ENCODE measurements at regions not wholly inside any gene's neighbourhood (a gene's known extent, or its start where the extent isn't known, plus 50 kb on each side); places are given as distances from the start of the nearest gene placed in this dataset.
"Not testable (repeated sequence)": the region's sequence is repeated elsewhere in the genome, so short reads cannot be mapped to it uniquely, and the experiment has no call there.

GRCh38 chr17:34471278-34471677, 108.1 kb upstream of the TMEM132E start:
- DNase-seq, result not testable (repeated sequence)

GRCh38 chr17:34465789-34466188, 102.8 kb upstream of the CCL1 start:
- DNase-seq, result no peak

GRCh38 chr17:34464812-34465211, 101.8 kb upstream of the CCL1 start:
- no peak for DNase-seq

GRCh38 chr17:34458266-34458665, 95.2 kb upstream of the CCL1 start:
- no peak for DNase-seq

GRCh38 chr17:34456121-34456520, 93.1 kb upstream of the CCL1 start:
- no peak for DNase-seq

- DNase-seq, result no peak
Measured at GRCh38 chr17:34452769-34453168, 89.7 kb upstream of the CCL1 start.

GRCh38 chr17:34451313-34451712, 88.3 kb upstream of the CCL1 start:
- no peak for DNase-seq

GRCh38 chr17:34447406-34447805, 84.4 kb upstream of the CCL1 start:
- DNase-seq, result no peak

GRCh38 chr17:34445101-34445500, 82.1 kb upstream of the CCL1 start:
- DNase-seq, result no peak

GRCh38 chr17:34443619-34444469, 80.8 kb upstream of the CCL1 start:
- no peak for DNase-seq

- no peak for DNase-seq
Measured at GRCh38 chr17:34442387-34443111, 79.5 kb upstream of the CCL1 start.

GRCh38 chr17:34437188-34437587, 74.2 kb upstream of the CCL1 start:
- no peak for DNase-seq

- DNase-seq, result no peak
Measured at GRCh38 chr17:34436607-34437006, 73.6 kb upstream of the CCL1 start.

- DNase-seq, result no peak
Measured at GRCh38 chr17:34435182-34435928, 72.3 kb upstream of the CCL1 start.

- no peak for DNase-seq
Measured at GRCh38 chr17:34434052-34434451, 71.0 kb upstream of the CCL1 start.

- DNase-seq, result no peak
Measured at GRCh38 chr17:34424814-34425491, 61.9 kb upstream of the CCL1 start.

- no peak for DNase-seq
Measured at GRCh38 chr17:34423978-34424813, 61.2 kb upstream of the CCL1 start.

- DNase-seq, result not testable (repeated sequence)
Measured at GRCh38 chr17:34423315-34423714, 60.3 kb upstream of the CCL1 start.

GRCh38 chr17:34420900-34421299, 57.9 kb upstream of the CCL1 start:
- DNase-seq, result no peak

GRCh38 chr17:34420254-34420766, 57.3 kb upstream of the CCL1 start:
- DNase-seq, result peak; percentile 59

GRCh38 chr17:34416116-34416515, 53.1 kb upstream of the CCL1 start:
- no peak for DNase-seq

- DNase-seq, result no peak
Measured at GRCh38 chr17:34414339-34414738, 51.3 kb upstream of the CCL1 start.
